NCI-H1694 (cell line): ENCODE measurements at regions not wholly inside any gene's neighbourhood (a gene's known extent, or its start where the extent isn't known, plus 50 kb on each side); places are given as distances from the start of the nearest gene placed in this dataset.

Source experiments
- DNase-seq: peaks from one replicate; lab custom pipeline; 2025; lab: John Stamatoyannopoulos, UW

DNA sequence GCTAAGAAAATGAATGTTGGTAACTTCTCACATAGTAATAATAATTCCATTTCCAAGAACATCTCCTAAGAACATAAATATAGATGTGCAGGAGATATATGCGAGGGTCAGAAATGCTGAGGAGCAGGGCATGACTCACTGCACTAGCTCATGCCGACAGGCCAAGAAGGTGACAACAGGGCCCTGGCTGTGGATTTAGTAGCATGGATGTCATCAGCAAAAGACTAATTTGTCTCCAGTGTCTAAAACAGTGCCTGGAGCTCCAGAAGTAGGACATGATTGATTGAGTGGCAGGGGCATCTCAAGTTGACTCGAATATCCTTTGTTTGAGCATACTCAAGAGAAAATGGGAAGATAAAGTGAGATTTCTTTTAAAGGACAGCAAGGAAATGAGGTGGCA, 207.0 kb upstream of the FOXA2 start:
- no peak for DNase-seq

DNA sequence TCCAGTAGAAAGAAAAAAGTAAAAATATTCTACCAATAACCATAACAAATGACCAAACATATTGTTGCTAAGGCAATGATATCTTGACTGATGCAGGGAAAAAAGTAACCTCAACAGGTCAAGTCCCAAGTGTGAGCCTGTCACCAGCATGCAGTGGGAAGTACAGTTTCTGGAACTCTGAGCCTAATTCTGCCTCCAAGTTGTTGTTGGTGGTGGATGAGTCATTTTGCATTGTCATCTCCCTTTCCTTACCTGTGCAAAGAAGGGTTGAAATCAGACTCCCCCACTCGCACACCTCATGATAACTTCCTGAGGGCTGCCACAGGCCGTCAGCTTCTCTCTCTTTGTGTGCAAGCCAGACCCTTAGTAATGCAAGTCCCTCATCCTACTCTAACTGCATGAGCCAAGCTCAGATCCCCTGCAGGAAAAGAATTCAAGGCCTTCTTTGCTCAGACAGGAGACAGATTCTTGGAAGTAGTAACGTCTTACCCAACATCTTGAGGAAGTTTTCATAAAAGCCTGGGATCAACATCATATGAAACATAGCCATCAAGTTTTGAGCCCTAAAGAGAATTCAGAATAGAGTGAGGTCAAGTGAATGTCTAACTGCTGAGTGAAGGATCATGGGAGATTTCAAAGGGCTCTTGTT, 207.6 kb upstream of the FOXA2 start:
- DNase-seq = no peak

DNA sequence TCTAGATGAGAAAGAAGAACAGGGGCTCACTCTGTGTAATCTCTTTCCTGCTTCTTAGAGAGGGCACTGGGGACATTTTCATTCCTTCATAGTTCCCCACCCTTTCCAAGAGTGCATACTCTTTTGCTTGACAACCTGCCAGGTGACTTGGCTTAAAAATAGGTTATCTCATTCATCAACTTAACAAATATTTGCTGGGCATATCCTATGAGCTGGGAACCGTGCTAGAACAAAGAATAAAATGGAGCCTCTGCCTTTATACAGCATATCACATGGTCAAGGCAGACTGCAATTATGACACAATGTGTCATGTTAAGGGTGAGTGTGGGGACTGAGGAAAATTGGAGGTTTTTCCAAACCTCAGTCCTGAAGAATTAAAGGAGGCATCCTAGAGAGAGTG, 209.8 kb upstream of the FOXA2 start:
- DNase-seq = no peak

DNA sequence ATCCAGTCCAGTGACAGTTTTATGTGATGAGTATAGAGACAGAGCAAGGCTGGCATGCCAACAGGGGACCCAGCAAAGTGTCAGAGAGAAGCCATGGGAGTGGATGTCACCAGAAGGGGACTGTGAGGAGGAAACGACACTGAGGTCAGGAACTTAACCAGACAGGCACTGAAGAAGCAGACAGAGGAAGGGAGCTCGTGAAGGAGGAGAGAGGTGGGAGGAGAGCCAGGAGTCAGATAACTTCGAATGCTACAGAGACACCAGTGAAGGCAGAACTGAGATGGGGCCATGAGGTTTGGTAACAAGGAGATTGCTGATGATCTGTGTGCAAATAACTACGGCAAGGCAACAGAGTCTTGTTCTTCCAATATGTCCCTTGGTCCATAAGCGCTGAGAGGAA, 211.1 kb upstream of the FOXA2 start:
- no peak for DNase-seq

DNA sequence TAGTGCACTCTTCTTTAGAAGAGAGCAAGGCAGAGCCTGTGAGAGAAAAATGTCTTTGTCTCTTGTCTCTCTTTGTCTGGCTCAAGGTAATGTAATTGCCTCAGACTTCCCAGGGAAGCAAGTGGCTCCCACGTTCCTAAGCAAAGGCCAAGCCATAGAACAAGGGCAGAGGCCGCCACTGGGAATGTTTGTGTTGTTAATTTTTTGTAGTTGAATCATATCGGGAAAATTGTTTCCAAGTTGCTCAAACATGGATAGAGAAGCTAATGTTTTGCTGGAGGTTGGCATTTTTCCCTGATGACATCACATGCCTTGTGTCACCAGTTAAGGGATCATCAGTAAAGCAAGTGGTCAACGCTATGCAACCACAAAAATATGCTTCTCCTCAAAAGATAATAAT, 211.5 kb upstream of the FOXA2 start:
- DNase-seq = no peak

DNA sequence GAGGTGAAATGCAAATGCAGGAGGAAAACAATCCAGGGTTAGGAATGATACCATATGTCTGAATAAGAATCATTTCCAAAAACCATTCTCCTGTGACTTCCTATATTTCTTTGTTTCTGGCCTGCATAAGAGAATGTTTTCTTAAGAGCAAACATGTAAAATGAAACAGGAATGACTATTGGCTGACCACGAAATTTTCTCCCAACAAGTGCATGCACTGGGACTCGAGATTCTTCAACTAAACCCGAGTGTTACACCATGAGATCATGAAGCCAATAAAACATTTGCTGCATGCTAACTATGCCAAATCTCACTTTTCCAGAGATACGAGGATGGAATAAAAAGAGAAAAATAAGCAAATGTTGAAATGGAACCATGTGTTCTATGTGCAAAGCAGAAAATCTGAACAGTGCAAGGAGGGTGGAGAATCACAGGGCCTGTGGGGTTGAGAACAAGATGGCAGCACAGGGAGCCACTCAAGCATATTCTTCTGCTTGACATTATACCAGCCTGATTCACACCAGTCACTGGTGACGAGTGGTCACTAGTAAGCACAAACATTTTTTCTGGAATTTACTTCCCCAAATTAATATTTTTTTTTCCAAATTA, 212.2 kb upstream of the FOXA2 start:
- no peak for DNase-seq

DNA sequence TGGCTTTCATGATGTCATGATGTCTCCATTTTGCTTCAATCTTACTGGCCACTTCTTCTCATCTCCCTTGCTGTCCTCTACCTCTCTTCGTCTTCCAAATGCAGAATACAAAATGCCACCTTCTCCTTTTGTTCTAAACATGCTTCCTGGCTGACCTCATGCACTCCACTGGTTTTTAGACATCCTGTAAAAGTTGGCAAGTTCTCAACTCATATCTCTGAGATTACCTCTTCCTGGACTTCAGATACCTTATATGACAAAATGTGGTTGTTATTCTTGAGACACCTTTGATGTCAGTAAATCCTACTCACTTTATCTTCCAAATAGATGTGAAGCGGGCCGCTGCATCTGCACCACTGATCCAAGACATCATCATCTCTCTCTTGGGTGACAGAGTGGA, 212.7 kb upstream of the FOXA2 start:
- DNase-seq = no peak

DNA sequence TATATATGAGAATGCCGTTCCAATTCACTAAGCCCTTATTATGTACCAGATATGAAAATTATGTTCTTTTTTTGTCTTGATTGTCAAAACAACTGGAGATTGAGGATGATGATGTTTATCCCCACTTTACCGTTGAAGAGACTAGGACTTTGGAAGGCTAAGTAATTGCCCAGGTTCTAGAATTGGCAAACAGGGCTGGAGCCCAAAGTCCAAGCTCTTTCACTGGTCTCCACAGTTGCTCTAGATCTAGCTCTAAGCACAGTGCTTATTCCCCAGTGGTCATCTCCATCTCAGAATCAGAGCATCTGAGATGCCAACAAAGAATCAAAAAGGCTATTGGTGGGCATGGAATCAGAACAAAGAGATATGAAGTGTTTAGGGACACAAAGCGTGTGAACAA, 215.3 kb upstream of the FOXA2 start:
- no peak for DNase-seq

DNA sequence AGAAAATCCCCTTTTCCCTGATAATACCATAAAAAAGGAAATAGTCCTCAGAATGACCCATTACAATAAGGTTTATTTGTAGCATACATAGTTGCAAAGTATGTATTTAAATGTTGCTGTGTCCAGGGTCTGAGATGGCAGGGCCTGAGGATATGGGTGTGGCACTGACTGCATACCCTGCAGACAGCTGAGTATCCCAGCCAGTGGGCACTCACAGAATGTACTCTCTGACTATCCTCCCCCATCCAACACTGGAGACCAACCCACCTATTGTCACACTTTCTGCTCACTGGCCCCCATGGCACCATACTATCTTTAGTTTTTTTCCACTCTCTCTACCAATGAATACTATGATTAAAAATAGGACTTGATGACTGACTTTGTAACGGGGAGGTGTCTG, 215.8 kb upstream of the FOXA2 start:
- DNase-seq = no peak

DNA sequence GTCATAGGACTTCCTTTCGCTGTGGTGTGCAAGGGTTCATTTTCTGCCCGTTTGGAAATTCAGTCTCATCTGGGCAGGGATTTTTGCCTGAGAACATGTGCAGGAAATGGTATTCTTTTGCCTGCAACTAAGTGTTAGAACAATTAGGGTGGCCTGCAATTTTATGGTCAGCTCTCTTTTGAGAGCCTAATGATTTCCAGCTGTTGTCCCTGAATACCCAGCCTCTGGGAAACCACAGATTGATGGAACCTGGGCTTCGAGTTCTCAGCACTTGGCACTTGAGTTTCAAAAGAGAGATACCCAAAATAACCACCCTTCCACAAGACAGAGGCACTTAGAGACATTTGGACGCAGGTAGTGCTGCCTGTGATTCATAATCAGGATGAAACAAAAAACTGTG, 217.2 kb upstream of the FOXA2 start:
- DNase-seq = no peak

DNA sequence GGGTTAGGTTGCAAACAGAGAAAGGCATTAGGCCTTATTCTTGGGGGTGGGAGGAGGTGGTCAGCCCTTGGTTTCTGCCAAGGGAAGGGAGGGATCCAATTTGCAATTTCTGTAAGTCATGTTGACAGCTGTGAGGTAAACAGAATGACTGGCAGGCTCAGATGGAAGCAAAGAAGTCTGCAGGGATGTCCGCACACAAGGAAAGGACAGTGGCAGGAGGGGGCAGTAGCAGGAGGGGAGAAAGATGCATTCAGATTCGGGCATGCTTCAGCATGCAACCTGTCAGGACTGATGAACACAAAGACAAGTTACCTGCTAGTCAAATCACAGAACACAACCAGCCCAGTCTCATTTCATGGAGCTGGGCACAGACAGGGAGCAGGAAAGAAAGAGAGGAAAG, 217.9 kb upstream of the FOXA2 start:
- no peak for DNase-seq

DNA sequence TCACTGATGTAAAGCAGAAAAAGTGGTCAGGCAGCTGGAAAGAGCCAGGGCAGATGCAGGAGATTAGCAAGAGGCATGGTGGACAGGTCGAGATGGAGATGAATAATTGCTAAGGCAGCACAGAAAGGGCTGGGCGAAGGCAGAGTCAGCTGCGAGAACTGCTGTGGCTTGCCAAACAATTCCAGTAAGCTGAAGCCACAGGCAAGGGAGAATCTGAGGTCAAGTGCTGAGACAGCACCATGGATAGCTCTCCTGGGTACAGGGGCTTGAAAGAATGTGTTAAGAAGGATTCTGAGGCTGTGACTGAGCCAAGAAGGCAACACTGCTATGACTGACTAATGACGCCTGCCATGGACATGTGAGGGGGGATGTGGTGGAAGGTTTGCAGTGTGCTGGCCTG, 220.8 kb upstream of the FOXA2 start:
- no peak for DNase-seq

DNA sequence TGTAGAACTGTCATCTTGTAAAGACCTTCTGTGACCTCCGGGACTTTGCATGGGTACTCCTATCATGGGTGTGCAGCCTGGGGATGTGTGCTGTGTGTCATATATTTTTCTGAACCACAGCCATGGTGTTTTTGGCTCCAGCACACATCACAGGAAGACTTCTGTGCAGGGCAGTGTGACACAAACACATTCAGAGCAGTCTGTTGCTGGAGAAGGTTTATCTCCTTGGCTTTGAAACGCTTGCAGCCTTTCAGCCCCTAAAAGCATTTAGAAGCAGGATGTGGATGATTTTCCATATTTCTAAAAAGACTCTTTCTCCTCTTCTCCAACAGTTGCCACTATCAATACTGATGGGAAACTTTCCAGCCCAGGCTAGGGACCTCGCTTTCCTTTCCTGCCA, 221.6 kb upstream of the FOXA2 start:
- no peak for DNase-seq

DNA sequence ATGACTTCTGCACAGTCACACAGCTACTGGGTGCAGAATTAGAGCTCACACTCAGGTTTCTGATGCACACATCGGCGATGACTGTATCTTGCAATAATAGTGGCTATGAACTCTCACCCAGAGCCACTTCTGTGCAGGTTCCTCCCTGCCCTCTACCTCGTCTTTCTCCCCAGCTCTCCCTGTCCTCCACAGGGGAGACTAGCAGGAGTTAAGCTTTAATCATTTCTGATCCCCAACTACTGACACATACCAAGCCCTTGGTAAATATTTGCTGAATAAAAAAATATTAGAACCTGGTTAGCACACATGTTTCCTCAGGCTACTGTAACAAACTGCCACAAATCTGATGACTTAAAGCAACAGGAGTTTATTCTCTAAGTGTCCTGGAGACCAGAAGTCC, 222.7 kb upstream of the FOXA2 start:
- DNase-seq = no peak

DNA sequence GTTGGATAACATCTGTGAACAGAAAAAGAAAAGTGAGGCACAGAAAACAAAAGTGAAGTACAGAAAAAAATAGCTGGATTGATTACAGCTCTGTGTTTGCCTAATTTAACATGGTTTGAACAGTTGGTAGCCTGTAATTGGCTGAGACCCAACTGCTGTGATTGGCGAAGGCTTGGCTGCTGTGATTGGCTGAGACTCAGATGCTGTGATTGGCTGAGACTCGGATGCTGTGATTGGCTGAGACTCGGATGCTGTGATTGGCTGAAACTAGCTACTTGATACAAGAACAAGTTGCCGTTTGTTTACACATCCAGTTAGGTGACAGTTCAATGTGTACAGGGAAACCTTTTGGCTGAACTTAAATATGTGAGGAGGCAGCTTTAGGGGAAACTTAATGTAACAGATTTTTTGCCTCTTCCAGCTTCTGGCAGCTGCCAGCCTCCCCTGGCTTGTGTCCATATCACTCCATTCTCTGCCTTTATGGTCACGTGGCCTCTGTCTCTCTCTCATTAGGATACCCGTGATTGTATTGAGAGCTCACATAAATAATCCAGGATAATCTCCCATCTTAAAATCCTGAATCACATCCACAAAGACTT, 223.4 kb upstream of the FOXA2 start:
- no peak for DNase-seq

DNA sequence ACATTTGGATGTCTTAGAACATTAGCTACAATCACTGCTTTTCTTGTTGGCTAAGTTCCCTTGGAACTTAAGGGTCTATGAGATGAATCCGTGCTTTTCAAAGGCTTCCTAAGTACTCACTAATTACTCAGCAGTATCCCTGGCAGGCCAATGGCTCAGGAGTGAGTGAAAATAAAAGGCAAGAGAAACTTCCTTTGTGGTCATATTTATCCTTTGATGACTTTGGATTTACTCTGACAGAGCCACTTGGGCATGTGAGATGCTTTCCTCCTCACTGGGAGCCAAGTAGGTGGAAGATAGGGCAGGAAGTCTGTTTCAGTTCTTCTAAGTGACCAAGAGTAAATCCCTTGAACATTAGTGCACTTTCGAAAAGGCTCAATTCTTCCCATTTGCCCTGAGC, 224.3 kb upstream of the FOXA2 start:
- DNase-seq = no peak

DNA sequence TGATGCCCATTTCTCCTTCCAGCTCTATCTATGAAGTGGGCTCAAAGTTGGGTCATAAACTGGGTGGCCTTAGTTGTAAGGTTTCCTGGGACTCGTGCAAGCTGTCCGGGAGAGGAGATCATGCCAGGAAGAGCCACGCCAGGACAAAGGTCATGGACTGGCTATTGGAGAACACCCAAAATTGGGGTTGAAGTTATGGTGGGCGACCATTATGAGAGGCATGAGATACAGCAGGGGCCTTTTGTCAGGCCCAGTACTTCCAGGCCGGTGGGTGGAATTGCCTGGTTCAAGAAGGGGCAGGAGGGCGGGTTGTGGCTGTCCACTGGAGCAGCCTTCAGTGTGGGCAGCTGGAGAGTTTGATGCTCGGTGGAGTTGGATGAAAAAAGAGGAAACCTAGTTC, 225.1 kb upstream of the SSTR4 start:
- DNase-seq = no peak

DNA sequence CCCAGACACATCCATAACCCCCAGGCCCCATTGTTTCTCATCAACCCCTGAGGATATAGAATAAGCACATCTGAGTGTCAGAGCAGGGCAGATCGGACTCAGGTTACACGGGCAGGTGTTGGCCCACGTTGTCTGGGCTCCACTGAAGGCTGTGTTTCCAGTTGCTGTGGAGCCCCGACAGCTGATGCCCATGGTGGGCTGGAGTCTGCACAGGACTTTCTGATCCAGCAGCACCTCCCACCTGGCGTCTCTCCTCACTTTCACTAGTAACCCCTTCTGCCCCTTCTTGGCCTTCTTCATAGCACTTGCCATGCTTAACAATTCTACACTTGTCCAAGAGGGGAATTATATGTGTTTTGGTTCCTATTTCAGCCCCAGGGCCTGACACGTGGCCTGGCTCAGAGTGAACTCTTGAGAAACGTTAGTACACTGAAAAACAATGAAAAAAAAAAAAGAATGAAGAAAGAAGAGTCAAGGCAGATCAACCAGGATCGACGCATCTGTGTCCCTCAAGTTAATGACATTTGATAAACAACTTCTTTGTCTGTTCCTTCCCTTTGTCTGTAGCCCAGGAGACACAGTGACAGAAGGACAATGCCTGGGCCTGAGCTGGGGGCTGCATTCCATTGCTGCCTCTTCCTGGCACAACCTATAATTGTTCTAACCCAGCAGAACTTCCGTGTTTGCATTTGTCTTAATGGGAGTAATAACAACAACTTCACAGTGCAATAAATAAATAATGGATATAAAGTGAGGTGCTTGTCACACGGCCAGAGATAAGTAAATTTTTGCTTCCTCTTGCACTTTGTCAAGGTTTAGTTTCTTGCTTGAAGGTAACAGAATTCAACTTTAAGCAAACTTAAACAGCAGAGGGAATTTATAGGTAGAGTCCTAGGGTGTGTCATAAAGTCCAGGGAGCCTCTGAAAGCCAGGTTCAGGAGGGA, 224.2 kb upstream of the SSTR4 start:
- DNase-seq = no peak

DNA sequence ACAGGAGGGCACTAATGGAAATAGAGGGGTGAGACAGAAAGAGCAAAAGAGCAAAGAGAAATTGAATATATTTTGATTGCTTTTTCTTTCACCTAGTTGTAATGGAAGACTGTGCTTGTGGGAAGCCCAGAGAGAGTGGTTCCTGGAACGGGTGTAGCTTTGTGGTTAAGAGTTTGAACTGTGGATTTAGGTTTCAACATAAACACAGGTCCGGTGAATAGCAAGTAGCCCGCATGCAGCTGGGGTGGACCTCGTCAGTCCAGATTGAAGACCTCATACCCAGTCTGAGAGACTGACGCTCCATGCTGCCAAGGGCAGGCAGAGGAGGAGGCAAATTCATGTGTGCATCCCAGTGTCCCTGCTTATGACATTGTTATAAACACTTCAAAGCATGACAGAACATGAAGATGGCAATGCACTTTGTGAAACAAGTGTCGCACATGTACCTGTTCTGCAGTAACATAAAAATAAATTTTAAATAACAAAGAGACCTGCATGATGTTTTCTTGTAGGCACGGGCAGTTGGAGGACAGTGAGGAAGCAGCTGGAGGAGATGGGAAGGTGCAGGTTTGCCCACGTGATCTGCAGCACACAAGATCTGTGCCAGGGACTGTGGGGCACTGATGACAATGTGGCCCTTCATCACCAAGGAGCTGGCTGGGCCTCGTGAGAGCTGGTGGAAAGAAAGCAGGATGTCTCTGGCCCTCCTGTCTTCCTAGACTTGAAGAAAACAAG, 220.5 kb upstream of the SSTR4 start:
- DNase-seq = no peak

DNA sequence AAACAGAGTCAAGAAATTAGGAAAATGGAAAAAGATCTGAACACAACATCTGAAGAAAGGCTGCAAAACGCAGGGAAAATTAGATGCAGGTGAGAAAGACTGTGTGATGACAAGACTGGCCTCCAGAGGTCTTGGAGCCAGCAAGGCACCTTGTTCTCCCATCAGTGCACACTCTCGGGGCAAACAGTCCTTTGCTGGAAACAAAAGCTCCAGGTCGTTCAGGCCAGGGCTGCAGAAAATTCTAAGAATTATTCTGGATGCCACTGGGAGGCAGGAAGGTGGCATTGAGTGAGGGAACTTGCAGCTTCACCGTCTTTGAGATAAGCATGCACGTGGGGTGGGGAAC, 219.9 kb upstream of the SSTR4 start:
- no peak for DNase-seq

DNA sequence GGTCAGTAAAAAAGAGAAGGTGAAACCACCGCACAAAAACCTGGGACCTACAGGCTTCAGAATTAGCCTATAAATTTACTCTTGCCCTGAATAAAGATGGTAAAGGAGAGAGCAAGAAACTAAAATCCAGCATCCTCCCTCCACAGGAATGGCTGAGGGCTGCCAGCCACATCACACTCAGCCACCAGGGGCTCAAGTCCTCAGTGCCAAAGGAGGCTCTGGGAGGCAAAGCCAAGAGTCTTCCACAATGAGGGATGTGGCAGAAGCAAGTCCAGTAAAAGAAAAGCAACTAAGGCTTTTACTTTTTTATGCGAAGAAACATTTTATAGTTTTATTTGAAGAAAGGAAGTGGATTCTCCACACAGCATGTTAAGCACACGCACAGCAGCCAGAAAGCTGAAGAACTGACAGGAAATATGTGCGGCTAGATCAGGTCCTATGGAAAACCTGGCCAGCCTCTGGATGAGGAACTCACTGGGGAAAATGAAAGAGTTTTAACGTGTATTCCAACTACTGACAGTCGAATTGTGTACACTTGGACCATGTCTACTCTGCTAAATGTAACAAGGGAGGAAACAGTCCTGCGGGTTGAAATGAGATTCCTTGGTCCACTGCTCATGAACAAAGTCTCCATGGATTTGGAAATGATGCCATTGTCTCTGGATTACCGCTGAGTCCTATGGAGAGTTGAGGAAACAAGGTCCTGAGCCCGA, 219.4 kb upstream of the SSTR4 start:
- DNase-seq = no peak

DNA sequence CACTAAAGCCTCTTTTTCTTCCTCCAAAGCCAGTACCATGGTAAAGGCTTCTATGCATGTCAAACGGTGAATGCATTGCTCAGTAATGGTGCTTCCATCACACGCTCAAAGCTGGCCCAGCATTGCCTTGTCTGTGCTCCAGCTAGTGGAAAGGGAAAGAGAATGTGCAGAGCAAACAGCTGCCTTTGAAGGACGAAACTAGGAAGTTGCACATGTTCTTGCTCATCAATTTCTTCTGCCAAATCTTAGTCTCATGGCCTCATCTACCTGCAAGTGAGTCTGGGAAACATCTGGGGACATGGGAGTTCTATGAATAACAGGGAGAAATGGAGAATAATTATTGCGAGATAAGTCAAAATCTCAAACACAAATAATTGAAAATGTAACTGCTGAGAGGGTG, 216.5 kb upstream of the SSTR4 start:
- DNase-seq = no peak
